ENCODE measurements at regions not wholly inside any gene's neighbourhood (a gene's known extent, or its start where the extent isn't known, plus 50 kb on each side); places are given as distances from the start of the nearest gene placed in this dataset.

- Histone ChIP-seq H3K4me1 (ENCODE audit: control insufficient read depth in 2 of 2, insufficient read depth in 1 of 2, low read depth in 1 of 2, low read length in 2 of 2) (peaks cover 0 to 7% of the 10 kb centered on the region in 2 donors), H3K79me1 (ENCODE audit: low read depth, low read length) (no peaks in the 10 kb centered on the region)
- WGBS, 2 donors (ENCODE audit: extremely low coverage in 2 of 2, insufficient read length in 2 of 2, insufficient replicate concordance in 1 of 2) = no CpG with 5 or more reads among the region's 4 CpGs
Measured at GRCh38 chr10:78983608-78984007, 85.2 kb upstream of the ZMIZ1 start.

DNA sequence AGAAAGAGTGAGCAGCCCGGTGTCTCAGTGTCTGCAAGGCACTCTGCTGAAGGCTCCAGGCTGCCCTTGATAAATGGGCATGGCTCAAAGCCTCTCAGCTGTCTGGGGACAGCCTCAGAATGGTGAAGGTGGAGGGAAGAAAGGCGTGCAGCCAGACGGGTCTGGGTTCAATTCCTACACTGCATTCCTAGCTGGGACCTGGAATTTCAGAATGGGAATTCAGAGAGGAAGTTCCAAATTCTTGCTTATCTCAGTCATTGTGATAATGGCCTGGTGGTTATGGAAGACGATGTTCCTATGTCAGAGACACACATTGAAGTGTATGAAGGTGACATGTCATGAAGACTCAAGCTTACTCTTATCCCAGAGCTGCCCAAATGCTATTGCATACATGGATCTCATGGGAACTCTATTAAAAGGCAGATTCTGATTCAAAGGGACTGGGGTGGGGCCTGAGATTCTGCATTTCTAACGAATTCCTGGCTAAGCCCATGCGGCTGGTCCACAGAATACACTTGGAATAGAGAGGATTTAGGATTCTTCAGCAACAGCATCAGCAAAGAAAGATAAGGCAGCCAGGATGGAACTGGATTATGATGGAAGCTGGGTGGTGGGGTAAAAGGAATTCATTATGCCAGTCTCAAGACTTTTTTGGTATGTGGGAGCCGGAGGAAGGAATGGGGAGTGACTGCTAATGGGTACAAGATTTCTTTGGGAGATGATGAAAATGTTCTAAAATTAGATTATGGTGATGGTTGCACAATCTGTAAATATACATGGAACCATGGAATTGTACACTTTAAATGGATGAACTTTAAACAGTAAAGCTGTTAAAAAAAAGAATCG is 82.6 kb upstream of the ZMIZ1 start:
- Histone ChIP-seq H2AFZ (ENCODE audit: low read length) (no peak overlapping the region), H3K9me3 (replicated peaks in 1 of 2; ENCODE audit: control insufficient read depth in 2 of 2, insufficient read depth in 1 of 2, low read depth in 1 of 2, low read length in 2 of 2) (no peaks in the 10 kb centered on the region), H2BK120ac (ENCODE audit: low read depth, low read length) (no peak overlapping the region), H3K9ac (ENCODE audit: low read depth, low read length, poor library complexity) (no peak overlapping the region), H3K4me3 (ENCODE audit: low read length in 2 of 2) (no peak overlapping the region), H2BK15ac (ENCODE audit: low read length) (no peak overlapping the region), H3K4ac (ENCODE audit: low read length) (no peak overlapping the region), H3K4me1 (ENCODE audit: control insufficient read depth in 2 of 2, insufficient read depth in 1 of 2, low read depth in 1 of 2, low read length in 2 of 2) (peaks cover 0 to 11% of the 10 kb centered on the region in 2 donors), H4K91ac (ENCODE audit: low read depth, low read length, poor library complexity) (no peak overlapping the region), H3K36me3 (replicated peaks in 1 of 2; ENCODE audit: control insufficient read depth in 2 of 2, insufficient read depth in 2 of 2, low read length in 2 of 2) (no peaks in the 10 kb centered on the region), H3K23ac (ENCODE audit: low read depth, low read length, poor library complexity) (no peak overlapping the region), H3K14ac (ENCODE audit: low read length) (no peak overlapping the region), H2AK5ac (ENCODE audit: low read depth, low read length) (no peak overlapping the region), H2BK12ac (ENCODE audit: low read length) (no peak overlapping the region), H3K27me3 (ENCODE audit: control insufficient read depth in 3 of 3, insufficient read depth in 3 of 3, low read depth in 1 of 3, low read length in 3 of 3) (peaks cover 0 to 16% (median 0%) of the 10 kb centered on the region in 3 experiments), H2BK5ac (ENCODE audit: low read length) (no peak overlapping the region), H3K27ac (replicated peaks; ENCODE audit: low read length) (no peak overlapping the region), H3K79me1 (ENCODE audit: low read depth, low read length) (no peaks in the 10 kb centered on the region), H3K4me2 (ENCODE audit: insufficient read depth, low read length, poor library complexity, severe bottlenecking) (no peak overlapping the region), H3K18ac (ENCODE audit: low read length) (peak overlapping the region; percentile 20), H4K8ac (ENCODE audit: low read depth, low read length) (no peak overlapping the region)
- whole genome bisulfite sequencing, 2 donors (ENCODE audit: extremely low coverage in 2 of 2, insufficient read length in 2 of 2, insufficient replicate concordance in 1 of 2) = no CpG with 5 or more reads among the region's 8 CpGs
- no peak for DNase-seq (ENCODE audit: low spot score)

More at GRCh38 chr10:78983608-78984007, 85.2 kb upstream of the ZMIZ1 start:
- Histone ChIP-seq H4K8ac (ENCODE audit: low read depth, low read length) (no peak overlapping the region), H3K4me2 (ENCODE audit: insufficient read depth, low read length, poor library complexity, severe bottlenecking) (no peak overlapping the region), H2AFZ (ENCODE audit: low read length) (no peak overlapping the region), H3K9me3 (replicated peaks in 1 of 2; ENCODE audit: control insufficient read depth in 2 of 2, insufficient read depth in 1 of 2, low read depth in 1 of 2, low read length in 2 of 2) (no peaks in the 10 kb centered on the region), H3K4me3 (ENCODE audit: low read length in 2 of 2) (no peak overlapping the region), H3K36me3 (replicated peaks in 1 of 2; ENCODE audit: control insufficient read depth in 2 of 2, insufficient read depth in 2 of 2, low read length in 2 of 2) (no peaks in the 10 kb centered on the region), H3K23ac (ENCODE audit: low read depth, low read length, poor library complexity) (no peak overlapping the region), H3K14ac (ENCODE audit: low read length) (no peak overlapping the region), H2BK5ac (ENCODE audit: low read length) (no peak overlapping the region), H2BK120ac (ENCODE audit: low read depth, low read length) (no peak overlapping the region), H3K4ac (ENCODE audit: low read length) (no peak overlapping the region), H3K27me3 (ENCODE audit: control insufficient read depth in 3 of 3, insufficient read depth in 3 of 3, low read depth in 1 of 3, low read length in 3 of 3) (peaks cover 0 to 21% (median 0%) of the 10 kb centered on the region in 3 experiments), H2AK5ac (ENCODE audit: low read depth, low read length) (no peak overlapping the region), H2BK12ac (ENCODE audit: low read length) (no peak overlapping the region), H3K18ac (ENCODE audit: low read length) (no peak overlapping the region), H4K91ac (ENCODE audit: low read depth, low read length, poor library complexity) (no peak overlapping the region), H2BK15ac (ENCODE audit: low read length) (no peak overlapping the region), H3K27ac (replicated peaks; ENCODE audit: low read length) (no peak overlapping the region), H3K9ac (ENCODE audit: low read depth, low read length, poor library complexity) (no peak overlapping the region)
- no peak for DNase-seq (ENCODE audit: low spot score)

GRCh38 chr10:78991187-78991586 is 77.6 kb upstream of the ZMIZ1 start:
- WGBS, 2 donors (ENCODE audit: extremely low coverage in 2 of 2, insufficient read length in 2 of 2, insufficient replicate concordance in 1 of 2) = no CpG with 5 or more reads among the region's 1 CpG
- no peak overlapping the region for H3K14ac ChIP-seq (ENCODE audit: low read length)
- no peak overlapping the region for H2AFZ ChIP-seq (ENCODE audit: low read length)

DNA sequence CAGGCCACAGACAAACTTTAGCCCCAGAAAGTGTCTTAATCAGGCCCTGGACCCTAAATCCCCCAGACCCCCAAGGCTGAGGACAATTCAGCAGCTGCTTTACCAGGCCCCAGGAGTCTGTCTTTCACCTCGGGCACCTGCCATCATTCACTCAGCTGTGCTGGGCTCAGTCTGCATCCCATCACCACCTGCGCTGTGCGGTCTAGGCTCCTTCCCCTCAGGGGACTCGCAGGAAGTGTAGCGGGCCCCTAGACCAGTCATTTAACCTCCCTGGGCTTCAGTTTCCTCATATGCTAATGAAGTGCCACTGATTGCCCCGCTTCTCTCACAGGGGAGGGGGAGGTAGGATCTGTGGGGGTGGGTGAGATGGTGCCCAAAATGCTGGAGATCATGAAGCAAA is 76.4 kb upstream of the ZMIZ1 start:
- no peak overlapping the region for H3K4ac ChIP-seq (ENCODE audit: low read length)
- H3K9ac ChIP-seq (ENCODE audit: low read depth, low read length, poor library complexity) = no peak overlapping the region
- no peak overlapping the region for H4K8ac ChIP-seq (ENCODE audit: low read depth, low read length)
- H2BK5ac ChIP-seq (ENCODE audit: low read length) = no peak overlapping the region
- no peak overlapping the region for H4K91ac ChIP-seq (ENCODE audit: low read depth, low read length, poor library complexity)
- no peak overlapping the region for H3K23ac ChIP-seq (ENCODE audit: low read depth, low read length, poor library complexity)
- no peak overlapping the region for H3K4me3 ChIP-seq (ENCODE audit: low read length in 2 of 2)
- H3K4me1 ChIP-seq (ENCODE audit: control insufficient read depth in 2 of 2, insufficient read depth in 1 of 2, low read depth in 1 of 2, low read length in 2 of 2) = peaks cover 14 to 18% of the 10 kb centered on the region in 2 donors
- H2AFZ ChIP-seq (ENCODE audit: low read length) = no peak overlapping the region
- WGBS, 2 donors (ENCODE audit: extremely low coverage in 2 of 2, insufficient read length in 2 of 2, insufficient replicate concordance in 1 of 2) = no CpG with 5 or more reads among the region's 6 CpGs
- H2AK5ac ChIP-seq (ENCODE audit: low read depth, low read length) = no peak overlapping the region
- no peak overlapping the region for H2BK15ac ChIP-seq (ENCODE audit: low read length)
- H3K9me3 ChIP-seq (replicated peaks in 1 of 2; ENCODE audit: control insufficient read depth in 2 of 2, insufficient read depth in 1 of 2, low read depth in 1 of 2, low read length in 2 of 2) = no peaks in the 10 kb centered on the region
- no peaks in the 10 kb centered on the region for H3K79me1 ChIP-seq (ENCODE audit: low read depth, low read length)
- H3K18ac ChIP-seq (ENCODE audit: low read length) = no peak overlapping the region
- no peaks in the 10 kb centered on the region for H3K36me3 ChIP-seq (replicated peaks in 1 of 2; ENCODE audit: control insufficient read depth in 2 of 2, insufficient read depth in 2 of 2, low read length in 2 of 2)
- no peak overlapping the region for H2BK12ac ChIP-seq (ENCODE audit: low read length)
- peaks cover 0 to 4% (median 0%) of the 10 kb centered on the region in 3 experiments for H3K27me3 ChIP-seq (ENCODE audit: control insufficient read depth in 3 of 3, insufficient read depth in 3 of 3, low read depth in 1 of 3, low read length in 3 of 3)
- H3K14ac ChIP-seq (ENCODE audit: low read length) = no peak overlapping the region
- H3K27ac ChIP-seq (replicated peaks; ENCODE audit: low read length) = no peak overlapping the region
- H3K4me2 ChIP-seq (ENCODE audit: insufficient read depth, low read length, poor library complexity, severe bottlenecking) = no peak overlapping the region
- no peak for DNase-seq (ENCODE audit: low spot score)
- no peak overlapping the region for H2BK120ac ChIP-seq (ENCODE audit: low read depth, low read length)

More at GRCh38 chr10:78991187-78991586, 77.6 kb upstream of the ZMIZ1 start:
- no peak overlapping the region for H2BK12ac ChIP-seq (ENCODE audit: low read length)
- DNase-seq (ENCODE audit: low spot score) = no peak
- H2BK5ac ChIP-seq (ENCODE audit: low read length) = no peak overlapping the region
- peaks cover 0 to 4% (median 0%) of the 10 kb centered on the region in 3 experiments for H3K27me3 ChIP-seq (ENCODE audit: control insufficient read depth in 3 of 3, insufficient read depth in 3 of 3, low read depth in 1 of 3, low read length in 3 of 3)
- no peaks in the 10 kb centered on the region for H3K79me1 ChIP-seq (ENCODE audit: low read depth, low read length)
- H3K9ac ChIP-seq (ENCODE audit: low read depth, low read length, poor library complexity) = no peak overlapping the region
- no peak overlapping the region for H2AK5ac ChIP-seq (ENCODE audit: low read depth, low read length)
- H3K4me1 ChIP-seq (ENCODE audit: control insufficient read depth in 2 of 2, insufficient read depth in 1 of 2, low read depth in 1 of 2, low read length in 2 of 2) = peaks cover 6 to 10% of the 10 kb centered on the region in 2 donors
- H3K18ac ChIP-seq (ENCODE audit: low read length) = no peak overlapping the region
- no peak overlapping the region for H3K27ac ChIP-seq (replicated peaks; ENCODE audit: low read length)
- no peaks in the 10 kb centered on the region for H3K9me3 ChIP-seq (replicated peaks in 1 of 2; ENCODE audit: control insufficient read depth in 2 of 2, insufficient read depth in 1 of 2, low read depth in 1 of 2, low read length in 2 of 2)
- no peak overlapping the region for H4K8ac ChIP-seq (ENCODE audit: low read depth, low read length)
- no peak overlapping the region for H3K4ac ChIP-seq (ENCODE audit: low read length)
- H2BK120ac ChIP-seq (ENCODE audit: low read depth, low read length) = no peak overlapping the region
- no peak overlapping the region for H3K4me3 ChIP-seq (ENCODE audit: low read length in 2 of 2)
- H3K4me2 ChIP-seq (ENCODE audit: insufficient read depth, low read length, poor library complexity, severe bottlenecking) = no peak overlapping the region
- no peaks in the 10 kb centered on the region for H3K36me3 ChIP-seq (replicated peaks in 1 of 2; ENCODE audit: control insufficient read depth in 2 of 2, insufficient read depth in 2 of 2, low read length in 2 of 2)
- no peak overlapping the region for H3K23ac ChIP-seq (ENCODE audit: low read depth, low read length, poor library complexity)
- no peak overlapping the region for H4K91ac ChIP-seq (ENCODE audit: low read depth, low read length, poor library complexity)
- H2BK15ac ChIP-seq (ENCODE audit: low read length) = no peak overlapping the region

All from neuronal stem cell (in vitro differentiated cells).